ENCODE measurements at regions not wholly inside any gene's neighbourhood (a gene's known extent, or its start where the extent isn't known, plus 50 kb on each side); places are given as distances from the start of the nearest gene placed in this dataset.

- Histone ChIP-seq H3K4me2 (no peak overlapping the region), H3F3A (ENCODE audit: insufficient read depth, low read depth) (no peaks in the 10 kb centered on the region), H3K4me1 (replicated peaks; ENCODE audit: insufficient read depth) (no peaks in the 10 kb centered on the region), H3K79me2 (ENCODE audit: low read depth) (no peaks in the 10 kb centered on the region), H3K9me2 (ENCODE audit: insufficient read depth) (no peaks in the 10 kb centered on the region), H3K9me3 (ENCODE audit: insufficient read depth, low read depth) (no peaks in the 10 kb centered on the region), H3K27ac (no peak overlapping the region), H2AFZ (no peak overlapping the region), H3K27me3 (ENCODE audit: insufficient read depth, low read depth) (no peaks in the 10 kb centered on the region), H4K20me1 (ENCODE audit: insufficient read depth) (no peaks in the 10 kb centered on the region), H3K36me3 (ENCODE audit: low read depth) (no peaks in the 10 kb centered on the region), H3K4me3 (no peak overlapping the region)
- intact Hi-C loops (cut with micrococcal nuclease; ENCODE audit: unreplicated experiment): no loop called here
- ChIA-PET CTCF (no interaction called here), POLR2A (ENCODE audit: unreplicated experiment) (no interaction called here)
- TF ChIP-seq CTCF (conservative IDR thresholded peaks at IDR 0.05): no peak
- TF ChIP-seq EZH2 (IDR thresholded peaks at IDR 0.05; ENCODE audit: low read depth): no peak
- DNase-seq: no peak
- no TSS peak for BruUV-seq (replicated peaks)
Measured at GRCh38 chr5:117299936-117300328, 725.3 kb upstream of the SEMA6A start.

- CTCF ChIA-PET: no interaction called here
- no peaks in the 10 kb centered on the region for H3K9me2 ChIP-seq (ENCODE audit: insufficient read depth)
- H2AFZ ChIP-seq: no peak overlapping the region
Measured at GRCh38 chr5:117299224-117299935, 724.8 kb upstream of the SEMA6A start.

GRCh38 chr5:117296872-117297271, 722.2 kb upstream of the SEMA6A start:
- TF ChIP-seq CTCF (conservative IDR thresholded peaks at IDR 0.05) (no peak), EZH2 (IDR thresholded peaks at IDR 0.05; ENCODE audit: low read depth) (no peak)
- Histone ChIP-seq H2AFZ (no peak overlapping the region), H3K4me1 (replicated peaks; ENCODE audit: insufficient read depth) (no peaks in the 10 kb centered on the region), H3K79me2 (ENCODE audit: low read depth) (no peaks in the 10 kb centered on the region), H3K9me2 (ENCODE audit: insufficient read depth) (no peaks in the 10 kb centered on the region), H3K27me3 (ENCODE audit: insufficient read depth, low read depth) (no peaks in the 10 kb centered on the region), H3K27ac (no peak overlapping the region), H3K4me3 (no peak overlapping the region), H3K4me2 (no peak overlapping the region), H3K36me3 (ENCODE audit: low read depth) (no peaks in the 10 kb centered on the region), H3K9me3 (ENCODE audit: insufficient read depth, low read depth) (no peaks in the 10 kb centered on the region), H3F3A (ENCODE audit: insufficient read depth, low read depth) (no peaks in the 10 kb centered on the region), H4K20me1 (ENCODE audit: insufficient read depth) (no peaks in the 10 kb centered on the region)
- DNase-seq: no peak
- intact Hi-C loops (cut with micrococcal nuclease; ENCODE audit: unreplicated experiment): no loop called here
- ChIA-PET POLR2A (ENCODE audit: unreplicated experiment) (no interaction called here), CTCF (no interaction called here)
- BruUV-seq (replicated peaks): no TSS peak

More at GRCh38 chr5:117299224-117299935, 724.8 kb upstream of the SEMA6A start:
- BruUV-seq (replicated peaks): no TSS peak
- no peak for DNase-seq
- Histone ChIP-seq H3F3A (ENCODE audit: insufficient read depth, low read depth) (no peaks in the 10 kb centered on the region), H3K36me3 (ENCODE audit: low read depth) (no peaks in the 10 kb centered on the region), H3K9me3 (ENCODE audit: insufficient read depth, low read depth) (no peaks in the 10 kb centered on the region), H3K27me3 (ENCODE audit: insufficient read depth, low read depth) (no peaks in the 10 kb centered on the region), H3K4me2 (no peak overlapping the region), H3K27ac (no peak overlapping the region), H3K79me2 (ENCODE audit: low read depth) (no peaks in the 10 kb centered on the region), H3K4me3 (no peak overlapping the region), H3K4me1 (replicated peaks; ENCODE audit: insufficient read depth) (no peaks in the 10 kb centered on the region), H4K20me1 (ENCODE audit: insufficient read depth) (no peaks in the 10 kb centered on the region)
- intact Hi-C loops (cut with micrococcal nuclease; ENCODE audit: unreplicated experiment): no loop called here
- TF ChIP-seq EZH2 (IDR thresholded peaks at IDR 0.05; ENCODE audit: low read depth) (no peak), CTCF (conservative IDR thresholded peaks at IDR 0.05) (no peak)
- POLR2A ChIA-PET (ENCODE audit: unreplicated experiment): no interaction called here
